ENCODE measurements at regions not wholly inside any gene's neighbourhood (a gene's known extent, or its start where the extent isn't known, plus 50 kb on each side); places are given as distances from the start of the nearest gene placed in this dataset.

DNA sequence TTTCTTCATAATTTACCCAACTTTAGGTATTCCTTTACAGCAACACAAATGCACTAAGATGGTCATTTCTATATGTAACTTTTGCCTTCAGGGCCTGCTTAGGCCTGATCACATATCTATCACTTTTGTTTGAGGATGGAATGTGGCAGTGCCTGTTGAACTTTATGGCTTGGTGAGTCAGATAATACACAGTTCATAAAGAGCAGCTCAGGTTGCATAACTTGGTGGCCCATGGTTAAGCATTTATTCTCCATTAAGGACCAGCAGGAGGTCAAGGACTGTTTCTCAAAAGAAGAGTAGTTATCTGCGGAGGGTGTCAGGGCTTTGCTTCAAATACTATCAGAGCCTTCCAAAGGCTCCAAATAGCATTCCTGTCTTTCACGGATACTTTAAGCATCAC, 124.1 kb upstream of the PDHA2 start:
- TF ChIP-seq CTCF (IDR thresholded peaks at IDR 0.05; ENCODE audit: low read length): no peak
- no peak for TF ChIP-seq EZH2 (optimal IDR thresholded peaks at IDR 0.05; ENCODE audit: low read depth, low read length)

Data from MM.1S (cell line).